Neural progenitor cell (in vitro differentiated cells): ENCODE measurements at regions not wholly inside any gene's neighbourhood (a gene's known extent, or its start where the extent isn't known, plus 50 kb on each side); places are given as distances from the start of the nearest gene placed in this dataset.

Experiments
- EZH2 ChIP-seq: fragments of 200-600 bp; sonication (generic); IDR thresholded peaks from 2 replicates; pipeline ENCODE4 v1.6.1; 2017; ENCODE audit warnings: antibody characterized with exemption, mild to moderate bottlenecking, moderate library complexity
- EZH2phosphoT487 ChIP-seq: fragments of 200-600 bp; sonication (generic); IDR thresholded peaks from 2 replicates; pipeline ENCODE4 v1.6.1; 2017; ENCODE audit warnings: antibody characterized with exemption
- TF ChIP-seq, protein P1 (sequence below): fragments of 200-600 bp; sonication (generic); IDR thresholded peaks from 2 replicates; pipeline ENCODE4 v1.5.1; 2017; ENCODE audit warnings: antibody characterized with exemption, mild to moderate bottlenecking

DNA sequence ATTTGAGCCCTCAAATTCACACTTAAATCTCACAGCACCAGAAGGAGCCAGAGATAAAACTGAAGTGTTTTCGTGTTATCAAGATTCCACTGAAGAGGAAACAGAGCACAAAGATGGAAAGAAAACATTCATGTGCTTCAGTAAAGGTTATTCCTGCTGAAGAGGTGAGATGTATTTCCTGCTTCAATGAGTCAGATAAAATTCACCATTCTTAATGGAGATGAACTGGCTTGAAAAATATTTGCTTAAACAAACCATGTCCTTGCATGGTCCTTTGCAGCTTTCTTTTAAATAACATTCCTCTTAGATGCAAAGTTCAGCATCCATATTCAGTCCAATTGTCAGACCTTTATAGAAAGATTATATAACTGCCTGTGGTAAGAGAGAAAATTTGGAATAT, 294.2 kb downstream of the IPMK start:
- TF ChIP-seq, protein P1, sequence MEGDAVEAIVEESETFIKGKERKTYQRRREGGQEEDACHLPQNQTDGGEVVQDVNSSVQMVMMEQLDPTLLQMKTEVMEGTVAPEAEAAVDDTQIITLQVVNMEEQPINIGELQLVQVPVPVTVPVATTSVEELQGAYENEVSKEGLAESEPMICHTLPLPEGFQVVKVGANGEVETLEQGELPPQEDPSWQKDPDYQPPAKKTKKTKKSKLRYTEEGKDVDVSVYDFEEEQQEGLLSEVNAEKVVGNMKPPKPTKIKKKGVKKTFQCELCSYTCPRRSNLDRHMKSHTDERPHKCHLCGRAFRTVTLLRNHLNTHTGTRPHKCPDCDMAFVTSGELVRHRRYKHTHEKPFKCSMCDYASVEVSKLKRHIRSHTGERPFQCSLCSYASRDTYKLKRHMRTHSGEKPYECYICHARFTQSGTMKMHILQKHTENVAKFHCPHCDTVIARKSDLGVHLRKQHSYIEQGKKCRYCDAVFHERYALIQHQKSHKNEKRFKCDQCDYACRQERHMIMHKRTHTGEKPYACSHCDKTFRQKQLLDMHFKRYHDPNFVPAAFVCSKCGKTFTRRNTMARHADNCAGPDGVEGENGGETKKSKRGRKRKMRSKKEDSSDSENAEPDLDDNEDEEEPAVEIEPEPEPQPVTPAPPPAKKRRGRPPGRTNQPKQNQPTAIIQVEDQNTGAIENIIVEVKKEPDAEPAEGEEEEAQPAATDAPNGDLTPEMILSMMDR, result no peak
- no peak for TF ChIP-seq EZH2
- TF ChIP-seq EZH2phosphoT487, result no peak
